ENCODE measurements at regions not wholly inside any gene's neighbourhood (a gene's known extent, or its start where the extent isn't known, plus 50 kb on each side); places are given as distances from the start of the nearest gene placed in this dataset.
"Not testable (repeated sequence)": the region's sequence is repeated elsewhere in the genome, so short reads cannot be mapped to it uniquely, and the experiment has no call there.

DNA sequence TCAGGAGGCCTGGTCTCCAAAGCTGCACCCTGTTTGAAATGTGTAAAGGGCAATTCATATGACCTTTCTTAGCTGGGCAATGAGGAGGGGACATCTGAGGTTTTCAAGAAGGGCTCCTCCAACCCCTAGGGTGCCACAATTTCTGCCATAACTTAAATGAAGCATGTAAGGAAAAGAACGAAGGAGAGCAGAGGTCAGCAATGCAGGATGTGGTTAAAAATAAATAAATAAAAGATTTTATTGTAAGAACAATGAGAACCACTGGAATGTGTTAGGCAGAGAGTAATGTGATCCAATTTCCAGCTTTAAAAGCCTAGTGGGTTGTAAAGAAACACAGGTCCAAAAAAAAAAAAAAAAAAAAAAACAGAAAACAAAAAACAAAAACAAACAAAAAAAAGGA, 673.1 kb downstream of the TNS3 start:
- TF ChIP-seq, protein P1, sequence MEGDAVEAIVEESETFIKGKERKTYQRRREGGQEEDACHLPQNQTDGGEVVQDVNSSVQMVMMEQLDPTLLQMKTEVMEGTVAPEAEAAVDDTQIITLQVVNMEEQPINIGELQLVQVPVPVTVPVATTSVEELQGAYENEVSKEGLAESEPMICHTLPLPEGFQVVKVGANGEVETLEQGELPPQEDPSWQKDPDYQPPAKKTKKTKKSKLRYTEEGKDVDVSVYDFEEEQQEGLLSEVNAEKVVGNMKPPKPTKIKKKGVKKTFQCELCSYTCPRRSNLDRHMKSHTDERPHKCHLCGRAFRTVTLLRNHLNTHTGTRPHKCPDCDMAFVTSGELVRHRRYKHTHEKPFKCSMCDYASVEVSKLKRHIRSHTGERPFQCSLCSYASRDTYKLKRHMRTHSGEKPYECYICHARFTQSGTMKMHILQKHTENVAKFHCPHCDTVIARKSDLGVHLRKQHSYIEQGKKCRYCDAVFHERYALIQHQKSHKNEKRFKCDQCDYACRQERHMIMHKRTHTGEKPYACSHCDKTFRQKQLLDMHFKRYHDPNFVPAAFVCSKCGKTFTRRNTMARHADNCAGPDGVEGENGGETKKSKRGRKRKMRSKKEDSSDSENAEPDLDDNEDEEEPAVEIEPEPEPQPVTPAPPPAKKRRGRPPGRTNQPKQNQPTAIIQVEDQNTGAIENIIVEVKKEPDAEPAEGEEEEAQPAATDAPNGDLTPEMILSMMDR (IDR thresholded peaks at IDR 0.05 in 4 of 5, conservative IDR thresholded peaks at IDR 0.05 in 1 of 5) = no peak
- TF ChIP-seq POLR2A (IDR thresholded peaks at IDR 0.05) = no peak
- Histone ChIP-seq H3K27ac (no peak overlapping the region), H3K27me3 (no peaks in the 10 kb centered on the region), H3K9me3 (no peaks in the 10 kb centered on the region), H3K4me1 (no peaks in the 10 kb centered on the region), H3K4me3 (no peak overlapping the region), H3K36me3 (no peaks in the 10 kb centered on the region)
- no peak for ATAC-seq
- no peak for DNase-seq
- in situ Hi-C loops (cut with MboI; ENCODE audit: low sequenced_read_pairs in 4 of 4) (no loop called here), intact Hi-C loops (cut with DNase I; ENCODE audit: low total_unique reads) (no loop called here)

DNA sequence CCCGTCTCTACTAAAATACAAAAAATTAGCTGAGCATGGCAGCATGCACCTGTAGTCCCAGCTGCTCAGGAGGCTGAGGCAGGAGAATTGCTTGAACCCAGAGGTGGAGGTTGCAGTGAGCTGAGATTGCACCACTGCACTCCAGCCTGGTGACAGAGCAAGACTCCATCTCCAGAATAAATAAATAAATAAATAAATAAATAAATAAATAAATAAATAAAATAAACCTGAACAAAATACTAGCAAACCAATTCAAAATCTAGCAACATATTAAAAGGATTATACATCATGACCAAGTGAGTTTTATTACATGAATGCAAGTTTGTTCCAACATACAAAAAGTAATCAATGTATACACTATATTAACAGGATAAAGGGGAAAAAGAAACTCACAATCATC, 677.4 kb downstream of the TNS3 start:
- H3K9me3 ChIP-seq; DNase-seq; ATAC-seq; intact Hi-C loops (cut with DNase I; ENCODE audit: low total_unique reads); in situ Hi-C loops (cut with MboI; ENCODE audit: low sequenced_read_pairs in 4 of 4); H3K27ac ChIP-seq; H3K4me1 ChIP-seq; H3K36me3 ChIP-seq; H3K4me3 ChIP-seq; H3K27me3 ChIP-seq: not testable (repeated sequence)

DNA sequence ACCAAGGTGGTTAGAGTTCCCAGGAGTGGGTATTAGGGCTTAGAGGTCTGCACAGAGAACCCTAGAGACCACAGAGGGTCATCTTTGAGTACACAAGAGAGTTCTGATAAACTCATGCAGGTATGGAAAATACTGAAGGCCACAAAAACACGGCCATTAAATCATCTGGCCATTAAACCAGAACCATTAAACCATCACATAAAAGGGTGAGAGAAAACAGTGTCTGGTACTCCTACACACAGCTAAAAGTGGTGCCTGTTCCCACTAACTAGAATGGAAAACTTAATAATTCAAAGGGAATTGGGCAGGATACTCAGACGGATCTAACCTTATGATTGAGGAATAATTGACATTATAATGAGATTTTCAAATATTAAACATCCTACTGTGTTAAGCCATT, 679.4 kb downstream of the TNS3 start:
- intact Hi-C loops (cut with DNase I; ENCODE audit: low total_unique reads) (no loop called here), in situ Hi-C loops (cut with MboI; ENCODE audit: low sequenced_read_pairs in 4 of 4) (no loop called here)
- H3K27ac ChIP-seq = no peak overlapping the region
- no peaks in the 10 kb centered on the region for H3K9me3 ChIP-seq
- TF ChIP-seq, protein P1 (IDR thresholded peaks at IDR 0.05 in 4 of 5, conservative IDR thresholded peaks at IDR 0.05 in 1 of 5) = no peak
- no peak for TF ChIP-seq POLR2A (IDR thresholded peaks at IDR 0.05)
- H3K27me3 ChIP-seq = no peaks in the 10 kb centered on the region
- H3K4me3 ChIP-seq = no peak overlapping the region
- DNase-seq (no peak), ATAC-seq (no peak)
- peaks cover 0 to 4% of the 10 kb centered on the region in 2 donors for H3K4me1 ChIP-seq
- no peaks in the 10 kb centered on the region for H3K36me3 ChIP-seq

DNA sequence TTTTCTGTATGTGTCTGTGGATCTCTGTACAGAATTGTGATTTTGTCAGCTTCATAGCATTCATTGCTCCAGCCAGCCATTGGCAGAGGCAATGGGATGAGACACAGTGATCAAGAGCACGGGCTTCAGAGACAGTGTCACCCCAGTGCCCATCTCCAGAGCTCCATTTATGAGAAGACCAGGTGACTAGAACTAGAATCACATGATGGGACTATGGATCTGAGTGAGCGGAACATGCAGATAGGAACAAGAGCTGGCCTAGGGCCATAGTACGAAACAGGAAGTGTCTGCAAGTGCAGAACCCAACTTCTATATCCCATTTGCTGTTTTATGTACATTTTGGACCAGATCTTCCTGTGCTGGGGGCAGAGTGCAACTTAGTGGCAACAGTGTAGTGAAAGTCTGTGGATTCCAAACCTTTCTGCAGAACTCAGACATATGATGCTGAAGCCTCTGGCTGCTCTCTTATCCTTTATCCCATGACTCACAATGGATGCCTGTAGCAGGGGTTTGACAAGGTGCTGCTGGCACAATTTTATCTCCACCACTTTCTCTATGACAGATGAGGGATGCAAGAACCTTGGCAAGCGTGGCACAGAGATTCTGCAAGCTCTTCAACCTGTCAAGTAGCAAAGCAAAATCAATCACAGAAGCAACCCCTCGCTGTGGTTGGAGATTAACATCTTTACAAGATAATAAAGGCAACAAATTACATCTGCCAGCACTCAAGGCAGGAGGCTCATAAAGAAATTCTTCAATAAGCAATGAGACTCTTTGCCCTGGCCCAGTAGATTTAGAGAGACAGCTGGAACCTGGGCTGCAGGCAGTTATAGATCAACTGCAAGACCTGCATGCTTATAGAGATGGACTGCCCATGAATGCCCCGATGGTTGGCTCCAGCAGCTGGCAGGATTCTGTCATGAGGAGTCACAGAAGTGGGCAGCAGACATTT, 681.3 kb downstream of the TNS3 start:
- intact Hi-C loops (cut with DNase I; ENCODE audit: low total_unique reads) = no loop called here
- ATAC-seq (no peak), DNase-seq (no peak)
- Histone ChIP-seq H3K27me3 (no peaks in the 10 kb centered on the region), H3K4me1 (peaks cover 0 to 4% of the 10 kb centered on the region in 2 donors), H3K27ac (no peak overlapping the region), H3K36me3 (no peaks in the 10 kb centered on the region), H3K4me3 (no peak overlapping the region), H3K9me3 (no peaks in the 10 kb centered on the region)
- in situ Hi-C loops (cut with MboI; ENCODE audit: low sequenced_read_pairs in 4 of 4) = no loop called here
- TF ChIP-seq POLR2A (IDR thresholded peaks at IDR 0.05) = no peak
- TF ChIP-seq, protein P1 (IDR thresholded peaks at IDR 0.05 in 4 of 5, conservative IDR thresholded peaks at IDR 0.05 in 1 of 5) = no peak

DNA sequence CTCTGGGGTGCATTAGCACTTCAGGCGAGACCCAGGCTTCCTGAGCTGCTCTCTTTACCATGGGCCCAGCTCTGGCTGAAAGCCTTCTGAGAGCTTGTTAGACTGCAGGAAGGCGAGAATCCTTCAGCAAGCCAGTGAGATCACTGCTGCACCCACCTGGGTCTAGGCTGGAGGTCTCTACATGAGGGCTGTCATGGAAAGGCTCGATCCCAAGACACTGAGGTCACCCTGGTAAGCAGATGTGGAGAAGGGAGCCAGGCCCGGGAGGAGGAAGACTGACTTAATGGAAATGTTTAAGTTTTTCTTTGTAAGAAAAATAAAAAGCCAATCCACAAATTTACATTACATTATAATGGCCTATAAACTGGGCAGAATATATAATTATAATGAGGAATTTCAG, 684.5 kb downstream of the TNS3 start:
- Histone ChIP-seq H3K27me3 (no peaks in the 10 kb centered on the region), H3K36me3 (no peaks in the 10 kb centered on the region), H3K9me3 (no peaks in the 10 kb centered on the region), H3K4me3 (no peak overlapping the region), H3K27ac (no peak overlapping the region), H3K4me1 (peaks cover 0 to 4% of the 10 kb centered on the region in 2 donors)
- no peak for TF ChIP-seq POLR2A (IDR thresholded peaks at IDR 0.05)
- TF ChIP-seq, protein P1 (IDR thresholded peaks at IDR 0.05 in 4 of 5, conservative IDR thresholded peaks at IDR 0.05 in 1 of 5) = no peak
- ATAC-seq (no peak), DNase-seq (no peak)
- intact Hi-C loops (cut with DNase I; ENCODE audit: low total_unique reads) (no loop called here), in situ Hi-C loops (cut with MboI; ENCODE audit: low sequenced_read_pairs in 4 of 4) (no loop called here)
